ENCODE measurements at regions not wholly inside any gene's neighbourhood (a gene's known extent, or its start where the extent isn't known, plus 50 kb on each side); places are given as distances from the start of the nearest gene placed in this dataset.

DNA sequence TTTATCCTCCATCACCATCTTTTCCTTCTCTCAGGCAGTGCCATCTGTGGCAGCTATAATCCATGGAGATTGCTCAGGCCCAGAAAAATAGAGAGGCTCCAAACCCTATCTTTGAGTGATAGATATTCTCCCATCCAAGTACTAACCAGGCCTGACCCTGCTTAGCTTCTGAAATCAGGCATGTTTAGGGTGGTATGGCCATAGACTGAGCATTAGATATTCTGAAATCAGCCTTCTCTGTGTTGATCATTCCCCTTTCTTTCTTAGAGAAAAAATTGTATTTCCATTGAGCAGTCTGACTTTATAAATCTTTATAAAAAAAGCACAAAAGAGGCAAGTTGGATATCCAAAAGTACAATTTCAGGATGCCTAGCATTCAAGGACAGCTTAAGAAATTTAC lies 131.5 kb upstream of the ACVR2A start:
- TF ChIP-seq, protein P1, sequence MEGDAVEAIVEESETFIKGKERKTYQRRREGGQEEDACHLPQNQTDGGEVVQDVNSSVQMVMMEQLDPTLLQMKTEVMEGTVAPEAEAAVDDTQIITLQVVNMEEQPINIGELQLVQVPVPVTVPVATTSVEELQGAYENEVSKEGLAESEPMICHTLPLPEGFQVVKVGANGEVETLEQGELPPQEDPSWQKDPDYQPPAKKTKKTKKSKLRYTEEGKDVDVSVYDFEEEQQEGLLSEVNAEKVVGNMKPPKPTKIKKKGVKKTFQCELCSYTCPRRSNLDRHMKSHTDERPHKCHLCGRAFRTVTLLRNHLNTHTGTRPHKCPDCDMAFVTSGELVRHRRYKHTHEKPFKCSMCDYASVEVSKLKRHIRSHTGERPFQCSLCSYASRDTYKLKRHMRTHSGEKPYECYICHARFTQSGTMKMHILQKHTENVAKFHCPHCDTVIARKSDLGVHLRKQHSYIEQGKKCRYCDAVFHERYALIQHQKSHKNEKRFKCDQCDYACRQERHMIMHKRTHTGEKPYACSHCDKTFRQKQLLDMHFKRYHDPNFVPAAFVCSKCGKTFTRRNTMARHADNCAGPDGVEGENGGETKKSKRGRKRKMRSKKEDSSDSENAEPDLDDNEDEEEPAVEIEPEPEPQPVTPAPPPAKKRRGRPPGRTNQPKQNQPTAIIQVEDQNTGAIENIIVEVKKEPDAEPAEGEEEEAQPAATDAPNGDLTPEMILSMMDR (conservative IDR thresholded peaks at IDR 0.05): no peak
- no peak for TF ChIP-seq EZH2 (IDR thresholded peaks at IDR 0.05; ENCODE audit: low read depth)
